ENCODE measurements at regions not wholly inside any gene's neighbourhood (a gene's known extent, or its start where the extent isn't known, plus 50 kb on each side); places are given as distances from the start of the nearest gene placed in this dataset.

- Histone ChIP-seq H3K4me3 (no peak overlapping the region), H2AFZ (no peak overlapping the region), H3K27me3 (ENCODE audit: insufficient read depth) (no peaks in the 10 kb centered on the region), H3K36me3 (ENCODE audit: insufficient read depth) (no peaks in the 10 kb centered on the region), H3K9me2 (ENCODE audit: insufficient read depth) (peaks cover 9% of the 10 kb centered on the region; the same call in 1 of the 2 replicates), H4K20me1 (replicated peaks; ENCODE audit: insufficient read depth) (no peaks in the 10 kb centered on the region), H3K27ac (ENCODE audit: low read depth) (no peak overlapping the region), H3F3A (replicated peaks; ENCODE audit: low read depth) (no peaks in the 10 kb centered on the region), H3K4me1 (ENCODE audit: insufficient read depth) (no peaks in the 10 kb centered on the region), H3K4me2 (no peak overlapping the region), H3K79me2 (replicated peaks; ENCODE audit: insufficient read depth) (no peaks in the 10 kb centered on the region)
- ATAC-seq (no peak), DNase-seq (ENCODE audit: low spot score) (no peak)
- 0 out of 3 replicates have a peak, but pooled peaks cover 2% of the 10 kb centered on the region for H3K9me3 Mint-ChIP-seq
- TF ChIP-seq ETS1 (IDR thresholded peaks at IDR 0.05), result no peak
- peaks cover 9% of the 10 kb centered on the region for H3K27me3 Mint-ChIP-seq (ENCODE audit: insufficient read depth, low read depth, poor library complexity)
- H3K4me1 Mint-ChIP-seq, result no peaks in the 10 kb centered on the region
- no peak overlapping the region for H3K4me3 Mint-ChIP-seq
- no peaks in the 10 kb centered on the region for H3K36me3 Mint-ChIP-seq (ENCODE audit: low read depth)
- H3K27ac Mint-ChIP-seq, result no peak overlapping the region
These were observed 309.0 kb upstream of the BTBD3 start for GRCh38 chr20:11608736-11609135.

GRCh38 chr20:11624704-11625103 is 293.0 kb upstream of the BTBD3 start:
- no peaks in the 10 kb centered on the region for H4K20me1 ChIP-seq (replicated peaks; ENCODE audit: insufficient read depth)
- H3K79me2 ChIP-seq (replicated peaks; ENCODE audit: insufficient read depth), result no peaks in the 10 kb centered on the region
- 0 out of 2 replicates have a peak, but pooled peaks cover 7% of the 10 kb centered on the region for H3K9me2 ChIP-seq (ENCODE audit: insufficient read depth)
- H3F3A ChIP-seq (replicated peaks; ENCODE audit: low read depth), result no peaks in the 10 kb centered on the region
- Mint-ChIP-seq H3K4me3 (no peak overlapping the region), H3K27me3 (ENCODE audit: insufficient read depth, low read depth, poor library complexity) (no peaks in the 10 kb centered on the region), H3K9me3 (no peaks in the 10 kb centered on the region), H3K27ac (no peak overlapping the region), H3K4me1 (no peaks in the 10 kb centered on the region; the same call in 2 of the 3 replicates), H3K36me3 (ENCODE audit: low read depth) (no peaks in the 10 kb centered on the region)
- H2AFZ ChIP-seq, result peak overlapping the region; percentile 52
- H3K36me3 ChIP-seq (ENCODE audit: insufficient read depth), result no peaks in the 10 kb centered on the region
- no peaks in the 10 kb centered on the region for H3K27me3 ChIP-seq (ENCODE audit: insufficient read depth)
- H3K27ac ChIP-seq (ENCODE audit: low read depth), result no peak overlapping the region
- H3K4me2 ChIP-seq, result no peak overlapping the region
- H3K4me1 ChIP-seq (ENCODE audit: insufficient read depth), result no peaks in the 10 kb centered on the region
- ATAC-seq (no peak), DNase-seq (ENCODE audit: low spot score) (no peak)
- no peak overlapping the region for H3K4me3 ChIP-seq
- TF ChIP-seq POLR2AphosphoS5 (IDR thresholded peaks at IDR 0.05; ENCODE audit: low read depth), result no peak
- no peak for TF ChIP-seq ETS1 (IDR thresholded peaks at IDR 0.05)
- TF ChIP-seq ZNF462 (CRISPR knock-in tag; IDR thresholded peaks at IDR 0.05), result no peak
- no peak for TF ChIP-seq CREB1 (CRISPR knock-in tag; IDR thresholded peaks at IDR 0.05; ENCODE audit: low read depth)
- no peak for TF ChIP-seq NANOG (IDR thresholded peaks at IDR 0.05; ENCODE audit: borderline replicate concordance)
- TF ChIP-seq EZH2 (IDR thresholded peaks at IDR 0.05; ENCODE audit: low read depth, unreplicated experiment), result no peak
- TF ChIP-seq ZNF114 (CRISPR knock-in tag; IDR thresholded peaks at IDR 0.05), result no peak
- no peak for TF ChIP-seq JUNB (IDR thresholded peaks at IDR 0.05; ENCODE audit: unreplicated experiment)
- no peak for TF ChIP-seq STAT1 (IDR thresholded peaks at IDR 0.05; ENCODE audit: unreplicated experiment)
- no peak for TF ChIP-seq REST (IDR thresholded peaks at IDR 0.05; ENCODE audit: unreplicated experiment)

All from GM23338 (cell line).